ENCODE measurements at regions not wholly inside any gene's neighbourhood (a gene's known extent, or its start where the extent isn't known, plus 50 kb on each side); places are given as distances from the start of the nearest gene placed in this dataset.

DNA sequence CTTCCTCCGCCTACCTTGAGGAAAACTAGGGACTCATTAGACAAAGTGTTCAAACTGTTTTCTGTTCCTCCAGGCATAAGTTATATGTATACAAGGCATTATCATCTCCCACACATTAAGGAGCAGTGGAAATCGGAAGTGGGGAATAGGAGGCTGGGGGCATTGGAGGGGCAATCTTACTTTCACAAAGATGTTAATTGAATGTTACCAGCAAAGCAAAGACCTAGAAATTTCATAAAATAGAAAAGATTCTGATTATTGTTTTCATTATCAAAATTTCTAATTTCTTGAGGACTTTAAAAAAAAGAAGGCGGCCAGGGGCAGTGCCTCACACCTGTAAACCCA lies 501.7 kb upstream of the JARID2 start:
- TF ChIP-seq, protein P1, sequence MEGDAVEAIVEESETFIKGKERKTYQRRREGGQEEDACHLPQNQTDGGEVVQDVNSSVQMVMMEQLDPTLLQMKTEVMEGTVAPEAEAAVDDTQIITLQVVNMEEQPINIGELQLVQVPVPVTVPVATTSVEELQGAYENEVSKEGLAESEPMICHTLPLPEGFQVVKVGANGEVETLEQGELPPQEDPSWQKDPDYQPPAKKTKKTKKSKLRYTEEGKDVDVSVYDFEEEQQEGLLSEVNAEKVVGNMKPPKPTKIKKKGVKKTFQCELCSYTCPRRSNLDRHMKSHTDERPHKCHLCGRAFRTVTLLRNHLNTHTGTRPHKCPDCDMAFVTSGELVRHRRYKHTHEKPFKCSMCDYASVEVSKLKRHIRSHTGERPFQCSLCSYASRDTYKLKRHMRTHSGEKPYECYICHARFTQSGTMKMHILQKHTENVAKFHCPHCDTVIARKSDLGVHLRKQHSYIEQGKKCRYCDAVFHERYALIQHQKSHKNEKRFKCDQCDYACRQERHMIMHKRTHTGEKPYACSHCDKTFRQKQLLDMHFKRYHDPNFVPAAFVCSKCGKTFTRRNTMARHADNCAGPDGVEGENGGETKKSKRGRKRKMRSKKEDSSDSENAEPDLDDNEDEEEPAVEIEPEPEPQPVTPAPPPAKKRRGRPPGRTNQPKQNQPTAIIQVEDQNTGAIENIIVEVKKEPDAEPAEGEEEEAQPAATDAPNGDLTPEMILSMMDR (IDR thresholded peaks at IDR 0.05 in 4 of 5, conservative IDR thresholded peaks at IDR 0.05 in 1 of 5), result no peak
- no peak for TF ChIP-seq POLR2A (IDR thresholded peaks at IDR 0.05)
